ENCODE measurements at regions not wholly inside any gene's neighbourhood (a gene's known extent, or its start where the extent isn't known, plus 50 kb on each side); places are given as distances from the start of the nearest gene placed in this dataset.

- TF ChIP-seq, protein P1, sequence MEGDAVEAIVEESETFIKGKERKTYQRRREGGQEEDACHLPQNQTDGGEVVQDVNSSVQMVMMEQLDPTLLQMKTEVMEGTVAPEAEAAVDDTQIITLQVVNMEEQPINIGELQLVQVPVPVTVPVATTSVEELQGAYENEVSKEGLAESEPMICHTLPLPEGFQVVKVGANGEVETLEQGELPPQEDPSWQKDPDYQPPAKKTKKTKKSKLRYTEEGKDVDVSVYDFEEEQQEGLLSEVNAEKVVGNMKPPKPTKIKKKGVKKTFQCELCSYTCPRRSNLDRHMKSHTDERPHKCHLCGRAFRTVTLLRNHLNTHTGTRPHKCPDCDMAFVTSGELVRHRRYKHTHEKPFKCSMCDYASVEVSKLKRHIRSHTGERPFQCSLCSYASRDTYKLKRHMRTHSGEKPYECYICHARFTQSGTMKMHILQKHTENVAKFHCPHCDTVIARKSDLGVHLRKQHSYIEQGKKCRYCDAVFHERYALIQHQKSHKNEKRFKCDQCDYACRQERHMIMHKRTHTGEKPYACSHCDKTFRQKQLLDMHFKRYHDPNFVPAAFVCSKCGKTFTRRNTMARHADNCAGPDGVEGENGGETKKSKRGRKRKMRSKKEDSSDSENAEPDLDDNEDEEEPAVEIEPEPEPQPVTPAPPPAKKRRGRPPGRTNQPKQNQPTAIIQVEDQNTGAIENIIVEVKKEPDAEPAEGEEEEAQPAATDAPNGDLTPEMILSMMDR (IDR thresholded peaks at IDR 0.05; ENCODE audit: low read depth, low read length, poor library complexity, severe bottlenecking) = no peak
- no peak for TF ChIP-seq EZH2phosphoT487 (IDR thresholded peaks at IDR 0.05; ENCODE audit: borderline replicate concordance, low read length)
- no peak overlapping the region for H3K27ac ChIP-seq (ENCODE audit: low read depth, low read length)
- H3K9me2 ChIP-seq (replicated peaks; ENCODE audit: control insufficient read depth, low read length) = no peaks in the 10 kb centered on the region; the same call in 1 of the 2 replicates
- H3K36me3 ChIP-seq (ENCODE audit: control insufficient read depth, low read length) = no peaks in the 10 kb centered on the region
- no peaks in the 10 kb centered on the region for H3K4me1 ChIP-seq (ENCODE audit: control insufficient read depth, low read length)
- H3K9me3 ChIP-seq (ENCODE audit: control insufficient read depth, insufficient read depth, low read length) = no peaks in the 10 kb centered on the region
- no peak overlapping the region for H3K4me3 ChIP-seq (ENCODE audit: low read length)
- H4K20me1 ChIP-seq (ENCODE audit: control insufficient read depth, insufficient read depth, low read depth, low read length) = no peaks in the 10 kb centered on the region
- no peaks in the 10 kb centered on the region for H3K27me3 ChIP-seq (ENCODE audit: control insufficient read depth, low read length)
- H3F3A ChIP-seq (ENCODE audit: control insufficient read depth, insufficient read depth) = no peaks in the 10 kb centered on the region
- H3K4me2 ChIP-seq (ENCODE audit: low read length) = no peak overlapping the region
- no peaks in the 10 kb centered on the region for H3K79me2 ChIP-seq (ENCODE audit: control insufficient read depth, low read length)
These were observed 246.1 kb downstream of the PIK3C3 start for GRCh38 chr18:42201137-42201536.

DNA sequence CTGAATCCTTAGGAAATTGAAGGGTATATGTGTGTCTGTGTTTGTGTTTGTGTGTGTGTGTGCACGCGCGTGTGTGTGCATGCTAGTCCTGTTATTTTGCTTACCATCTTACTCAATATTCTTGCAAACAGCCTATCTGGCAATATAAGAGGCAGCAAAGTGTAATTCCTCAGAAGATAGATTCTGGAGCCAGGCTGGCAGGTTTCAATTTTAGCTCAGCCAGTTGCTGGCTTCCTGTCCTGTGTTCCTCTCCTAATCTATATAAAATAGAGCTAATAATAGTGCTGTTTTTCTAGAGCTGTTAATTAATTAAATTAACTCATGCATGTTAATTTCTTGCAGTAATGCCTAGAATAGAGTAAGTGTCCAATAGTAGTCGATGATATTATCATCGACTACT is 256.2 kb downstream of the PIK3C3 start:
- H3K9me2 ChIP-seq (replicated peaks; ENCODE audit: control insufficient read depth, low read length) = no peaks in the 10 kb centered on the region
- no peaks in the 10 kb centered on the region for H3K9me3 ChIP-seq (ENCODE audit: control insufficient read depth, insufficient read depth, low read length)
- no peak for TF ChIP-seq EZH2phosphoT487 (IDR thresholded peaks at IDR 0.05; ENCODE audit: borderline replicate concordance, low read length)
- TF ChIP-seq, protein P1 (IDR thresholded peaks at IDR 0.05; ENCODE audit: low read depth, low read length, poor library complexity, severe bottlenecking) = no peak
- no peaks in the 10 kb centered on the region for H3K36me3 ChIP-seq (ENCODE audit: control insufficient read depth, low read length)
- no peaks in the 10 kb centered on the region for H3K79me2 ChIP-seq (ENCODE audit: control insufficient read depth, low read length)
- H3K27me3 ChIP-seq (ENCODE audit: control insufficient read depth, low read length) = no peaks in the 10 kb centered on the region
- H3K27ac ChIP-seq (ENCODE audit: low read depth, low read length) = no peak overlapping the region
- H3F3A ChIP-seq (ENCODE audit: control insufficient read depth, insufficient read depth) = no peaks in the 10 kb centered on the region
- H3K4me1 ChIP-seq (ENCODE audit: control insufficient read depth, low read length) = no peaks in the 10 kb centered on the region
- no peaks in the 10 kb centered on the region for H4K20me1 ChIP-seq (ENCODE audit: control insufficient read depth, insufficient read depth, low read depth, low read length)
- H3K4me2 ChIP-seq (ENCODE audit: low read length) = no peak overlapping the region
- H3K4me3 ChIP-seq (ENCODE audit: low read length) = no peak overlapping the region

DNA sequence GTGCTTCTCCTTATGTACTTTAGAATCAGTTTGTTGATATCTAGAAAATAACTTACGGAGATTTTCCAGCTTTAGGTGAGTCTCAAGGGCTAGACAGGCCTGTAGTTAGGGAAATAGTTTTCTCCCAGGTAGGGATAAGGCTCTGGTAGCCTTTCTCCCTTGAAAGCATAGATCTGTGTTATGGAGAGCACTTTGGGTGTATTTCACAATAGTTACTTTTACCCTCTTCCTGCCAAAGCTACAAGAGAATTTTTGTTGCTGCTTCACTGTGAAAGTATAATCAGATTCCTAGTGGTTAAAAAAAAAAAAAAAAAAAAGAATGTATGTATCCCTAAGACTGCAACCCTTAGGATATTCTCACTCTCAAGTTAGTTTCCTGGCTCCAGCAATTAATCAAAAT is 267.5 kb downstream of the PIK3C3 start:
- Histone ChIP-seq H3K4me1 (ENCODE audit: control insufficient read depth, low read length) (no peaks in the 10 kb centered on the region), H3K79me2 (ENCODE audit: control insufficient read depth, low read length) (no peaks in the 10 kb centered on the region), H3K36me3 (ENCODE audit: control insufficient read depth, low read length) (no peaks in the 10 kb centered on the region), H3K4me3 (ENCODE audit: low read length) (no peak overlapping the region), H3K4me2 (ENCODE audit: low read length) (no peak overlapping the region), H3K9me2 (replicated peaks; ENCODE audit: control insufficient read depth, low read length) (no peaks in the 10 kb centered on the region), H3K27ac (ENCODE audit: low read depth, low read length) (no peak overlapping the region), H3K27me3 (ENCODE audit: control insufficient read depth, low read length) (no peaks in the 10 kb centered on the region), H4K20me1 (ENCODE audit: control insufficient read depth, insufficient read depth, low read depth, low read length) (no peaks in the 10 kb centered on the region), H3K9me3 (ENCODE audit: control insufficient read depth, insufficient read depth, low read length) (no peaks in the 10 kb centered on the region), H3F3A (ENCODE audit: control insufficient read depth, insufficient read depth) (no peaks in the 10 kb centered on the region)
- TF ChIP-seq, protein P1 (IDR thresholded peaks at IDR 0.05; ENCODE audit: low read depth, low read length, poor library complexity, severe bottlenecking) = no peak
- TF ChIP-seq EZH2phosphoT487 (IDR thresholded peaks at IDR 0.05; ENCODE audit: borderline replicate concordance, low read length) = no peak

DNA sequence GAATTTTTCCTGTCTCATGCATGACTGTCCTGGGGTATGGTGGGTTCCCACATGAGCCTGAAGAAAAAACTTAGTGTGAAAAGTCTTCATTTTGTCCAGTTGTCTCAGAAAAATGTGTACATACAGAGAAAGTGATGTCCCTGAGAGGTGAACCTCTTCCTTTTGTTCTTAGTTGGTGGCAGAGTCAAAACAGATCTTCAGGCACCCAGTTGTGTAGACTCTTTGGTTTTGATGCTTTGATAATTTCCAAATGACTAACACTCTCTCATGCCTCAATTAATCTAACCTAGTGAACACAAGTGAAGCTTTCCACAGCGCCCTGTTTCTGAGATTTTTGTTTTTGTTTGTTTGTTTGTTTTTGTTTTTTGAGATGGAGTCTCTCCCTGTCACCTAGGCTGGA is 273.5 kb downstream of the PIK3C3 start:
- Histone ChIP-seq H3K27ac (ENCODE audit: low read depth, low read length) (no peak overlapping the region), H3K4me1 (ENCODE audit: control insufficient read depth, low read length) (no peaks in the 10 kb centered on the region), H3F3A (ENCODE audit: control insufficient read depth, insufficient read depth) (no peaks in the 10 kb centered on the region), H3K4me2 (ENCODE audit: low read length) (no peak overlapping the region), H3K9me3 (ENCODE audit: control insufficient read depth, insufficient read depth, low read length) (no peaks in the 10 kb centered on the region), H3K9me2 (replicated peaks; ENCODE audit: control insufficient read depth, low read length) (no peaks in the 10 kb centered on the region), H3K4me3 (ENCODE audit: low read length) (no peak overlapping the region), H3K27me3 (ENCODE audit: control insufficient read depth, low read length) (no peaks in the 10 kb centered on the region), H3K36me3 (ENCODE audit: control insufficient read depth, low read length) (no peaks in the 10 kb centered on the region), H4K20me1 (ENCODE audit: control insufficient read depth, insufficient read depth, low read depth, low read length) (no peaks in the 10 kb centered on the region), H3K79me2 (ENCODE audit: control insufficient read depth, low read length) (no peaks in the 10 kb centered on the region)
- TF ChIP-seq EZH2phosphoT487 (IDR thresholded peaks at IDR 0.05; ENCODE audit: borderline replicate concordance, low read length) = no peak
- TF ChIP-seq, protein P1 (IDR thresholded peaks at IDR 0.05; ENCODE audit: low read depth, low read length, poor library complexity, severe bottlenecking) = no peak

Measured in DOHH2 (cell line).